ENCODE measurements at regions not wholly inside any gene's neighbourhood (a gene's known extent, or its start where the extent isn't known, plus 50 kb on each side); places are given as distances from the start of the nearest gene placed in this dataset.
A peak's percentile ranks its signal among the peaks of the same experiment; 100 is the strongest.

DNA sequence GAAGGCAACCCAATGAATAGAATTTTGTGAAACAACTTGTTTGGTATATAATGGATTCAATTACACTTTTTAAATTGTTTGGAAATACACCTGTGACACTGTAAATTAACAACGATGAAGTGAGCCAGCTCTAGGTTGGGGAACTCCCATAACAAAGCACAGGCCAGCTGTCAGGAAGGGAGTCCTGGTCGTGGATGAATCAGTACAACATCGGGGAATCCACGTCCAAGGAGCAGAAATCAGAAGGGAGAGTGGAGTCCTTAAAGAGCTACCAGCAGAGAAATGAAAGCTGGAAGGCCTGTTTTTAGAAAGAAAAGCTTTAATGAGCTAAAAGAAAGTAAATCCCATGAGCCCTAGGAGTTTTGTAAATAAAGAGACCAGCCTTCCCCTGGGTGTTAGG lies 223.1 kb upstream of the SLC35B3 start:
- Histone ChIP-seq H3K9me3 (ENCODE audit: control insufficient read depth in 2 of 2, insufficient read depth in 1 of 2, low read depth in 1 of 2, low read length in 1 of 2) (no peaks in the 10 kb centered on the region), H3K4me3 (ENCODE audit: low read depth in 1 of 3, low read length in 3 of 3) (no peak overlapping the region), H3K27me3 (ENCODE audit: control insufficient read depth in 3 of 3, insufficient read depth in 3 of 3, low read length in 3 of 3) (no peaks in the 10 kb centered on the region), H3K36me3 (ENCODE audit: control insufficient read depth in 3 of 3, insufficient read depth in 2 of 3, low read depth in 1 of 3, low read length in 3 of 3) (no peaks in the 10 kb centered on the region), H3K4me1 (ENCODE audit: control insufficient read depth in 3 of 3, insufficient read depth in 2 of 3, low read depth in 1 of 3, low read length in 2 of 3) (no peaks in the 10 kb centered on the region), H3K27ac (ENCODE audit: low read depth in 1 of 3, low read length in 2 of 3) (no peak overlapping the region)
- FAIRE-seq: no peak
- no peak for DNase-seq
- WGBS, 3 donors: 48 to 65% (median 57%) methylated on average over 4 of the region's 4 CpGs

DNA sequence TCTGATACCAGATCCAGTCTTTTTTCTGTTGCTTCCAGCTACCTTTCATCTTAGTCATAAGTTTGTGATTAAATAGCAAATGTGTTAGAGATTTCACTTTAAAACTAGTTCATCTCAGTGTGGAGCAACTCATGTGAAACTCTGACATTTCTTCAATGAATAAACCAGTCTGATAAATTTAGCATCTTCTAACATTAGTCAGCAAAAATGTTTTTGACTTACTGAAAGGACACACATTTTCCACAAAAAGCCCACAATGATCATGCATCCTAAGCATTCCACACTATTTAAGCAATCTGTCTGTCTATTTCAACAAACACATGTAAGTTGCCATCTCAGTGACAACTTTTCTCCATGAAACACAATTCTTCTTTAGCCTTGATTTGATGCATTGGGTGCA lies 222.2 kb upstream of the SLC35B3 start:
- Histone ChIP-seq H3K9me3 (ENCODE audit: control insufficient read depth in 2 of 2, insufficient read depth in 1 of 2, low read depth in 1 of 2, low read length in 1 of 2) (no peaks in the 10 kb centered on the region), H3K27ac (ENCODE audit: low read depth in 1 of 3, low read length in 2 of 3) (no peak overlapping the region), H3K4me1 (ENCODE audit: control insufficient read depth in 3 of 3, insufficient read depth in 2 of 3, low read depth in 1 of 3, low read length in 2 of 3) (no peaks in the 10 kb centered on the region), H3K36me3 (ENCODE audit: control insufficient read depth in 3 of 3, insufficient read depth in 2 of 3, low read depth in 1 of 3, low read length in 3 of 3) (no peaks in the 10 kb centered on the region), H3K4me3 (ENCODE audit: low read depth in 1 of 3, low read length in 3 of 3) (no peak overlapping the region), H3K27me3 (ENCODE audit: control insufficient read depth in 3 of 3, insufficient read depth in 3 of 3, low read length in 3 of 3) (no peaks in the 10 kb centered on the region)
- FAIRE-seq (no peak), DNase-seq (no peak)

DNA sequence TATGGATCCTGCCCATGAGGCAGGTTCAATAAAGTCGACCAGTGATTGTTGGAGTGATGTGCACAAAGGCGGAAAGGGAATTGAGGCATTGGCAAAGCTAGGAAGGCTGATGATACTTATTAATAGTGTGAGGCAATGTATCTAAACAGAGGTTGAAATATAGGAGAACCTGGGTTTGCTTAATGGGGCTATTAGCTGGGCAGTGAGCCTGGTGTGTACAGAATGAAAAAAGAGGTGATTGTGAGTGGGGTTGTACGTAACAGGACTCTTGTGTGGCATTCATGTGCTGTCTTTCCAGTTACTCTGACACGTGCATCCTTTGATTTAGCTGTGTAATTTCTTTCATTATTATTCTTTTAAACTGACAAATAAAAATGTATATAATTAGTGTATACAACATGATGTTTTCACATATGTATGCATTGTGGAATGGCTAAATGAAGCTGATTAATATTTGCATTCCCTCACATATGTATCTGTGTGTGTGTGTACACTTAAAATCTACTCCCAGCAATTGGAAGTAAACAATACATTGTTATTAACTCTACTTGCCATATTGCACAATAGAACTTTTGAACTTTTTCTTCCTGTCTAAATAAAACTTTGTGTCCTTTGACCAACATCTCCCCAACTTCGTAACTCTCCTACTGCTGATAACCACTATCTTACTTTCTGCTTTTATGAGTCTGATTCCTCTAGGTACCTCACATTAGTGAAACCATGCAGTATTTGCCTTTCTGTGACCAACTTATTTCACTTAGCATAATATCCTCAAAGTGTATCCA lies 220.5 kb upstream of the SLC35B3 start:
- DNase-seq (peak in 1 of 2 donors; percentile 5), FAIRE-seq (no peak)
- H3K27ac ChIP-seq (ENCODE audit: low read depth in 1 of 3, low read length in 2 of 3): no peak overlapping the region
- H3K4me3 ChIP-seq (ENCODE audit: low read depth in 1 of 3, low read length in 3 of 3): no peak overlapping the region
- H3K4me1 ChIP-seq (ENCODE audit: control insufficient read depth in 3 of 3, insufficient read depth in 2 of 3, low read depth in 1 of 3, low read length in 2 of 3): no peaks in the 10 kb centered on the region
- H3K27me3 ChIP-seq (ENCODE audit: control insufficient read depth in 3 of 3, insufficient read depth in 3 of 3, low read length in 3 of 3): no peaks in the 10 kb centered on the region
- no peaks in the 10 kb centered on the region for H3K36me3 ChIP-seq (ENCODE audit: control insufficient read depth in 3 of 3, insufficient read depth in 2 of 3, low read depth in 1 of 3, low read length in 3 of 3)
- no peaks in the 10 kb centered on the region for H3K9me3 ChIP-seq (ENCODE audit: control insufficient read depth in 2 of 2, insufficient read depth in 1 of 2, low read depth in 1 of 2, low read length in 1 of 2)
- 58 to 63% (median 59%) methylated on average over 5 of the region's 5 CpGs for WGBS, 3 donors

DNA sequence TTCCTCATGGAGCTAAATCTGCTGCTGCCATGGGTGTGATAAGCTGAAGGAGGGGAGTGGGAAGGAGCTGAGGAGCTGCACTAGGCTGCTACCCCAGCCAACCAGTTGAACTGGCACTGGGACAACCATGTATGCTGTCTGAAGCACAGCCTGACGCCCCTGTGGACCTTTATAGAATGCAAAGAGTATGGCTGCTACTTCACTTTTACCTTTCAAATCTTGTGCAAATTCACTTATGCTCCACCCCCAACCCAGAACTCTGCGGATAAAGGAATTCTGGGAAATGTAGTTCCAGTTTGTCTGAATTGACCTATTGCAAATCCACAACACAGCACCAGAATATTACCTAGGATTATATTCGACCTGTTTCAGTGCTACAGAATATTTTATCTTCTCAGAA lies 217.4 kb upstream of the SLC35B3 start:
- Histone ChIP-seq H3K9me3 (ENCODE audit: control insufficient read depth in 2 of 2, insufficient read depth in 1 of 2, low read depth in 1 of 2, low read length in 1 of 2) (peaks cover 0 to 6% of the 10 kb centered on the region in 2 donors), H3K4me1 (ENCODE audit: control insufficient read depth in 3 of 3, insufficient read depth in 2 of 3, low read depth in 1 of 3, low read length in 2 of 3) (no peaks in the 10 kb centered on the region), H3K27me3 (ENCODE audit: control insufficient read depth in 3 of 3, insufficient read depth in 3 of 3, low read length in 3 of 3) (no peaks in the 10 kb centered on the region), H3K4me3 (ENCODE audit: low read depth in 1 of 3, low read length in 3 of 3) (no peak overlapping the region), H3K27ac (ENCODE audit: low read depth in 1 of 3, low read length in 2 of 3) (no peak overlapping the region), H3K36me3 (ENCODE audit: control insufficient read depth in 3 of 3, insufficient read depth in 2 of 3, low read depth in 1 of 3, low read length in 3 of 3) (no peaks in the 10 kb centered on the region)
- 63 to 70% (median 64%) methylated on average over 3 of the region's 3 CpGs for WGBS, 3 donors
- DNase-seq: no peak
- FAIRE-seq: no peak

DNA sequence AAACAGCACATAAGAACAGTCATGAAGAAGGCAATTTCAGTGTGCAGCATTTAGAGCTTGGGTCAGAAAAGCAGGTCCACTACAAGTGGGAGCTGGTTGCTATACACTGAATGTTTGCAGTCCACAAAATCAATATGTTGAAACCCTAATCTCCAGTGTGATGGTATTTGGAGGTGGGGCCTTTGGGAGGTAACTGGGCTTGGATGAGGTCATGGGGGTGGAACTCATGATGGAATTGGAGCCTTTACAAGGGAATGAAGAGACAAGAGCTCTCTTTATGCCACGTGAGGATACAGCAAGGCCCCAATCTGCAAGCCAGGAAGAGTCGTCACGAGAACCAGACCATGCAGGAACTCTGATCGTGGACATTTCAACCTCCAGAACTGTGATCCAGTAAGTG lies 216.7 kb upstream of the SLC35B3 start:
- no peak overlapping the region for H3K4me3 ChIP-seq (ENCODE audit: low read depth in 1 of 3, low read length in 3 of 3)
- no peak overlapping the region for H3K27ac ChIP-seq (ENCODE audit: low read depth in 1 of 3, low read length in 2 of 3)
- no peaks in the 10 kb centered on the region for H3K36me3 ChIP-seq (ENCODE audit: control insufficient read depth in 3 of 3, insufficient read depth in 2 of 3, low read depth in 1 of 3, low read length in 3 of 3)
- DNase-seq (no peak), FAIRE-seq (no peak)
- H3K4me1 ChIP-seq (ENCODE audit: control insufficient read depth in 3 of 3, insufficient read depth in 2 of 3, low read depth in 1 of 3, low read length in 2 of 3): no peaks in the 10 kb centered on the region
- H3K27me3 ChIP-seq (ENCODE audit: control insufficient read depth in 3 of 3, insufficient read depth in 3 of 3, low read length in 3 of 3): no peaks in the 10 kb centered on the region
- WGBS, 3 donors: 59 to 79% (median 76%) methylated on average over 4 of the region's 4 CpGs
- peaks cover 0 to 6% of the 10 kb centered on the region in 2 donors for H3K9me3 ChIP-seq (ENCODE audit: control insufficient read depth in 2 of 2, insufficient read depth in 1 of 2, low read depth in 1 of 2, low read length in 1 of 2)

DNA sequence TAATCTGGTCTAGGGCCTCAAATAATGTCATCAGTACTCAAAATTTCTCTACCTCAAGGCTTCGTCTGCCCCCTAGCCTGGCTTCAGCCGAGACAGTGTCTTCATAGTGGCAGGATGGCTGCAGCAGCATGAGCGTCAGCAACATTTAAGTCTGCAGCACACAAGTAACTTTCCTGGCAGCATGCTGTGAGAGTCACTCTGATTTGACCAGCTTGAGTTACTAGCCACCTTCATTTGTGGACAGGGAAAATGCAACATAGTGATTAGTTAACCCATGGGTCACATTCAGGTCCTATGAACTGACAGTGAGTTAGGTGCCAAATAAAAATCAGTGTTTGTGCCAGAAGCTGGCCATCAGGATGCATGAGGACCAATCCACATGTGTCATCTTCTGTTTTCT lies 209.9 kb upstream of the SLC35B3 start:
- 84 to 85% (median 85%) methylated on average over 3 of the region's 3 CpGs for WGBS, 3 donors
- Histone ChIP-seq H3K9me3 (ENCODE audit: control insufficient read depth in 2 of 2, insufficient read depth in 1 of 2, low read depth in 1 of 2, low read length in 1 of 2) (peaks cover 0 to 6% of the 10 kb centered on the region in 2 donors), H3K36me3 (ENCODE audit: control insufficient read depth in 3 of 3, insufficient read depth in 2 of 3, low read depth in 1 of 3, low read length in 3 of 3) (no peaks in the 10 kb centered on the region), H3K27ac (ENCODE audit: low read depth in 1 of 3, low read length in 2 of 3) (no peak overlapping the region), H3K4me1 (ENCODE audit: control insufficient read depth in 3 of 3, insufficient read depth in 2 of 3, low read depth in 1 of 3, low read length in 2 of 3) (no peaks in the 10 kb centered on the region), H3K27me3 (ENCODE audit: control insufficient read depth in 3 of 3, insufficient read depth in 3 of 3, low read length in 3 of 3) (no peaks in the 10 kb centered on the region), H3K4me3 (ENCODE audit: low read depth in 1 of 3, low read length in 3 of 3) (no peak overlapping the region)
- FAIRE-seq: no peak
- no peak for DNase-seq

DNA sequence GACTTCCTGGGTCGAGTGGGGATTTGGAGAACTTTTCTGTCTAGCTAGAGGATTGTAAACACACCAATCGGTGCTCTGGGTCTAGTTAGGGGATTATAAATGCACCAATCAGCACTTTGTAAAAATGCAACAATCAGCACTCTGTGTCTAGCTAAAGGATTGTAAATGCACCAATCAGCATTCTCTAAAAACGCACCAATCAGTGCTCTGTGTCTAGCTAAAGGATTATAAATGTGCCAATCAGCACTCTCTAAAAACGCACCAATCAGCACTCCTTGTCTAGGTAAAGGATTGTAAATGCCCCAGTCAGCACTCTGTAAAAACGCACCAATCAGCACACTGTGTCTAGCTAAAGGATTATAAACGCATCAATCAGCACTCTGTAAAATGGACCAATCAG lies 209.0 kb upstream of the SLC35B3 start:
- H3K27me3 ChIP-seq (ENCODE audit: control insufficient read depth in 3 of 3, insufficient read depth in 3 of 3, low read length in 3 of 3): no peaks in the 10 kb centered on the region
- no peak overlapping the region for H3K4me3 ChIP-seq (ENCODE audit: low read depth in 1 of 3, low read length in 3 of 3)
- no peaks in the 10 kb centered on the region for H3K4me1 ChIP-seq (ENCODE audit: control insufficient read depth in 3 of 3, insufficient read depth in 2 of 3, low read depth in 1 of 3, low read length in 2 of 3)
- H3K27ac ChIP-seq (ENCODE audit: low read depth in 1 of 3, low read length in 2 of 3): no peak overlapping the region
- DNase-seq: no peak
- WGBS, 3 donors: 86 to 91% (median 88%) methylated on average over 6 of the region's 6 CpGs
- FAIRE-seq: no peak
- H3K36me3 ChIP-seq (ENCODE audit: control insufficient read depth in 3 of 3, insufficient read depth in 2 of 3, low read depth in 1 of 3, low read length in 3 of 3): no peaks in the 10 kb centered on the region
- peaks cover 0 to 6% of the 10 kb centered on the region in 2 donors for H3K9me3 ChIP-seq (ENCODE audit: control insufficient read depth in 2 of 2, insufficient read depth in 1 of 2, low read depth in 1 of 2, low read length in 1 of 2)

DNA sequence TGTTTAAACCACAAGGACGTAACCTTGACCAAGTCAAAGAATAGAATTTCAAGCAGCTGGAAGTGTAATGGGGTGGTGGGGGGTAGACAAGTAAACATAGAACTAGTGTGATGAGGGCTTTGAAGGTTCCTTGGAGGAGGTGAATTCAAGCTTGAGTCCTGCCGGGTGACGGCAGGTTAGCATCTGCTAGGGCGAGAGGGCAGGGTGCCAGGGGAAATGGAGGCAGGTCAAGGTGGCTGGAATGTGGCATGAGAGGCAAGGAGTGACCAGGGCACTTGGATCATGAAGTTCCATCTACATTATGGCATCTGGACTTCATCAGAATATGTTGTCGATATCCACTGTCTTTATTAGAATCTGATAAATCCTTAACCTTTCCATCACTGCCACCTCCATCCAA lies 207.5 kb upstream of the SLC35B3 start:
- H3K4me3 ChIP-seq (ENCODE audit: low read depth in 1 of 3, low read length in 3 of 3): no peak overlapping the region
- no peak for DNase-seq
- no peaks in the 10 kb centered on the region for H3K4me1 ChIP-seq (ENCODE audit: control insufficient read depth in 3 of 3, insufficient read depth in 2 of 3, low read depth in 1 of 3, low read length in 2 of 3)
- H3K36me3 ChIP-seq (ENCODE audit: control insufficient read depth in 3 of 3, insufficient read depth in 2 of 3, low read depth in 1 of 3, low read length in 3 of 3): no peaks in the 10 kb centered on the region
- 68 to 78% (median 71%) methylated on average over 5 of the region's 5 CpGs for WGBS, 3 donors
- no peak for FAIRE-seq
- H3K27me3 ChIP-seq (ENCODE audit: control insufficient read depth in 3 of 3, insufficient read depth in 3 of 3, low read length in 3 of 3): no peaks in the 10 kb centered on the region
- H3K9me3 ChIP-seq (ENCODE audit: control insufficient read depth in 2 of 2, insufficient read depth in 1 of 2, low read depth in 1 of 2, low read length in 1 of 2): no peaks in the 10 kb centered on the region
- H3K27ac ChIP-seq (ENCODE audit: low read depth in 1 of 3, low read length in 2 of 3): no peak overlapping the region

DNA sequence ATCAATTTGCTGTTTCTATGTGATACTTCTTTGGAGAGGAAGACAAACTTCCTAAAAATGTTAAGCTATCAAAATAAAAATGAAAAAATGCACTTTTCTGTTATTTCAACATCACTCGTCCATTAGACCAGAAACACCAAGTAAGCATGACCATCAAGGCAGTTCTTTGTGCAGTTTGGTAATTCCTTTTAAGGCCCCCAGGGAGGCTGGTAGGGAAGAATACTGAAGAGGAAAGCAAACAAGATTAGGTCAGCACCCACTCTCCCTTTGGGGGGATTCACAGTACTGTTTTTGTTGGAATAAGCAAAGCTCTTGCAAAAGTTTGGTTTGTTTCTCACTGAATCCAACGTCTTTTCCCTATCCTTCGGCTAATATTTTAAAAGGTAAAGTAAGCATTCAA lies 206.8 kb upstream of the SLC35B3 start:
- WGBS, 3 donors: 56 to 76% (median 65%) methylated on average over 3 of the region's 3 CpGs

More for the DNA sequence above, 206.8 kb upstream of the SLC35B3 start:
- Histone ChIP-seq H3K36me3 (ENCODE audit: control insufficient read depth in 3 of 3, insufficient read depth in 2 of 3, low read depth in 1 of 3, low read length in 3 of 3) (no peaks in the 10 kb centered on the region), H3K27ac (ENCODE audit: low read depth in 1 of 3, low read length in 2 of 3) (no peak overlapping the region), H3K4me3 (ENCODE audit: low read depth in 1 of 3, low read length in 3 of 3) (no peak overlapping the region), H3K9me3 (ENCODE audit: control insufficient read depth in 2 of 2, insufficient read depth in 1 of 2, low read depth in 1 of 2, low read length in 1 of 2) (no peaks in the 10 kb centered on the region), H3K27me3 (ENCODE audit: control insufficient read depth in 3 of 3, insufficient read depth in 3 of 3, low read length in 3 of 3) (no peaks in the 10 kb centered on the region), H3K4me1 (ENCODE audit: control insufficient read depth in 3 of 3, insufficient read depth in 2 of 3, low read depth in 1 of 3, low read length in 2 of 3) (no peaks in the 10 kb centered on the region)
- DNase-seq (no peak), FAIRE-seq (no peak)

Data from small intestine (tissue), 7 donors.